H1 (cell line): ENCODE measurements at regions not wholly inside any gene's neighbourhood (a gene's known extent, or its start where the extent isn't known, plus 50 kb on each side); places are given as distances from the start of the nearest gene placed in this dataset.

Source experiments
- FOSL1 ChIP-seq: IDR thresholded peaks from 2 replicates; pipeline ENCODE4 v1.6.1; 2011; ENCODE audit warnings: mild to moderate bottlenecking, low read depth, low read length, moderate library complexity; ENCODE audit not compliant: insufficient read depth

DNA sequence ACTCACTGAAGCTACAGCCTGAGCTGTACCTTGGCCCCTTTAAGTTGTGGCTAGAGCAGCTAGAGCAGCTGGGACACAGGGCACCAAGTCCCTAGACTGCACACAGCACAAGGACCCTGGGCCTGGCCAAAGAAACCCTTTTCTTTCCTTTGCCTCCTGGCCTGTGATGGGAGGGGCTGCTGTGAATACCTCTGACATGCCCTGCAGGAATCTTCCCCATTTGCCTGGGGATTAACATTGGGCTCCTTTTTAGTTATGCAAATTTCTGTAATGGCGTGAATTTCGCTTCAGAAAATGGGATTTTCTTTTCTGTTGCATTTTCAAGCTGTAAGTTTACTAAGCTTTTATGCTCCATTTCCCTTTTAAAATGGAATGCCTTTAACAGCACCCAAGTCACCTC, 611.2 kb upstream of the ARPP21 start (continued):
- no peak for TF ChIP-seq FOSL1
